HAP-1 (cell line): ENCODE measurements at regions not wholly inside any gene's neighbourhood (a gene's known extent, or its start where the extent isn't known, plus 50 kb on each side); places are given as distances from the start of the nearest gene placed in this dataset.
"Not testable (repeated sequence)": the region's sequence is repeated elsewhere in the genome, so short reads cannot be mapped to it uniquely, and the experiment has no call there.

ENCODE experiments used
- DNase-seq, 2 experiments: peaks; one replicate each; pipeline ENCODE4 v3.0.0-alpha.2; 2016 to 2020; ENCODE audit warnings: low spot score in 2 of 2
- H3K27me3 ChIP-seq: fragments of 250-450 bp; sonication (Bioruptor Pico); 2 replicates; pipeline ENCODE4 v1.5.1; 2020; ENCODE audit warnings: low read depth, mild to moderate bottlenecking, moderate library complexity
- H3K36me3 ChIP-seq: fragments of 250-450 bp; sonication (Bioruptor Pico); replicated peaks from 2 replicates; pipeline ENCODE4 v1.5.1; 2020; ENCODE audit warnings: mild to moderate bottlenecking
- H3K4me1 ChIP-seq: fragments of 250-450 bp; sonication (Bioruptor Pico); 2 replicates; pipeline ENCODE4 v1.5.1; 2020; ENCODE audit warnings: mild to moderate bottlenecking
- H3K4me3 ChIP-seq: fragments of 250-450 bp; sonication (Bioruptor Pico); 2 replicates; pipeline ENCODE4 v1.5.1; 2020; ENCODE audit warnings: mild to moderate bottlenecking, moderate library complexity
- H3K9me3 ChIP-seq: fragments of 250-450 bp; sonication (Bioruptor Pico); 2 replicates; pipeline ENCODE4 v1.5.1; 2020; ENCODE audit warnings: mild to moderate bottlenecking, moderate library complexity
- in situ Hi-C: fragments of 300-500 bp; cut with MboI; formaldehyde crosslinking; loops from 3 replicates; pipeline ENCODE4 v1.14.3; 2020; ENCODE audit warnings: low sequenced_read_pairs, inconsistent platforms, mixed read lengths

GRCh38 chr5:102625928-102626327, 127.1 kb upstream of the SLCO6A1 start:
- H3K9me3 ChIP-seq, result no peaks in the 10 kb centered on the region
- in situ Hi-C loops, result no loop called here
- no peaks in the 10 kb centered on the region for H3K36me3 ChIP-seq

GRCh38 chr5:102627315-102627714, 127.8 kb upstream of the PAM start:
- no peak for DNase-seq
- Histone ChIP-seq H3K9me3 (no peaks in the 10 kb centered on the region), H3K27me3 (no peaks in the 10 kb centered on the region), H3K36me3 (no peaks in the 10 kb centered on the region), H3K4me1 (no peaks in the 10 kb centered on the region), H3K4me3 (no peak overlapping the region)
- in situ Hi-C loops, result no loop called here

More at GRCh38 chr5:102625928-102626327, 127.1 kb upstream of the SLCO6A1 start:
- no peak for DNase-seq
- Histone ChIP-seq H3K4me3 (no peak overlapping the region), H3K4me1 (no peaks in the 10 kb centered on the region), H3K27me3 (no peaks in the 10 kb centered on the region)

- in situ Hi-C loops, result no loop called here
- H3K36me3 ChIP-seq, result no peaks in the 10 kb centered on the region
- H3K9me3 ChIP-seq, result no peaks in the 10 kb centered on the region
- DNase-seq, result no peak
- no peak overlapping the region for H3K4me3 ChIP-seq
- H3K27me3 ChIP-seq, result no peaks in the 10 kb centered on the region
- H3K4me1 ChIP-seq, result no peaks in the 10 kb centered on the region
Observed at GRCh38 chr5:102628441-102629175, 126.5 kb upstream of the PAM start.

GRCh38 chr5:102629827-102630605, 125.1 kb upstream of the PAM start:
- no peaks in the 10 kb centered on the region for H3K4me1 ChIP-seq
- H3K9me3 ChIP-seq, result no peaks in the 10 kb centered on the region
- H3K4me3 ChIP-seq, result no peak overlapping the region
- H3K27me3 ChIP-seq, result no peaks in the 10 kb centered on the region
- in situ Hi-C loops, result no loop called here
- DNase-seq, result no peak
- no peaks in the 10 kb centered on the region for H3K36me3 ChIP-seq

- H3K36me3 ChIP-seq, H3K9me3 ChIP-seq, H3K4me3 ChIP-seq, DNase-seq, H3K4me1 ChIP-seq, in situ Hi-C loops, H3K27me3 ChIP-seq: not testable (repeated sequence)
Observed at GRCh38 chr5:102635399-102635798, 119.7 kb upstream of the PAM start.

GRCh38 chr5:102638316-102638715, 116.8 kb upstream of the PAM start:
- no peak overlapping the region for H3K4me3 ChIP-seq
- no peaks in the 10 kb centered on the region for H3K36me3 ChIP-seq
- in situ Hi-C loops, result no loop called here
- H3K9me3 ChIP-seq, result no peaks in the 10 kb centered on the region
- H3K4me1 ChIP-seq, result no peaks in the 10 kb centered on the region
- no peaks in the 10 kb centered on the region for H3K27me3 ChIP-seq
- DNase-seq, result no peak

GRCh38 chr5:102638912-102639652, 116.0 kb upstream of the PAM start:
- no peaks in the 10 kb centered on the region for H3K27me3 ChIP-seq
- DNase-seq, result no peak
- in situ Hi-C loops, result no loop called here
- H3K4me3 ChIP-seq, result no peak overlapping the region
- H3K36me3 ChIP-seq, result no peaks in the 10 kb centered on the region
- H3K9me3 ChIP-seq, result no peaks in the 10 kb centered on the region
- H3K4me1 ChIP-seq, result no peaks in the 10 kb centered on the region

GRCh38 chr5:102649731-102650130, 105.4 kb upstream of the PAM start:
- H3K27me3 ChIP-seq, result no peaks in the 10 kb centered on the region
- no peak for DNase-seq
- H3K4me1 ChIP-seq, result no peaks in the 10 kb centered on the region
- in situ Hi-C loops, result no loop called here
- H3K36me3 ChIP-seq, result no peaks in the 10 kb centered on the region
- no peak overlapping the region for H3K4me3 ChIP-seq
- H3K9me3 ChIP-seq, result no peaks in the 10 kb centered on the region

- no peak for DNase-seq
- Histone ChIP-seq H3K36me3 (no peaks in the 10 kb centered on the region), H3K27me3 (no peaks in the 10 kb centered on the region), H3K9me3 (no peaks in the 10 kb centered on the region), H3K4me1 (no peaks in the 10 kb centered on the region), H3K4me3 (no peak overlapping the region)
- in situ Hi-C loops, result no loop called here
Observed at GRCh38 chr5:102651466-102651865, 103.6 kb upstream of the PAM start.

- no peaks in the 10 kb centered on the region for H3K36me3 ChIP-seq
- no peak overlapping the region for H3K4me3 ChIP-seq
- DNase-seq, result no peak
- H3K27me3 ChIP-seq, result no peaks in the 10 kb centered on the region; the same call in 1 of the 2 replicates
- no peaks in the 10 kb centered on the region for H3K4me1 ChIP-seq
- in situ Hi-C loops, result no loop called here
- H3K9me3 ChIP-seq, result no peaks in the 10 kb centered on the region
Observed at GRCh38 chr5:102654559-102655349, 100.4 kb upstream of the PAM start.

GRCh38 chr5:102659151-102659550, 96.0 kb upstream of the PAM start:
- H3K36me3 ChIP-seq, result no peaks in the 10 kb centered on the region
- no peak overlapping the region for H3K4me3 ChIP-seq
- no peaks in the 10 kb centered on the region for H3K9me3 ChIP-seq
- no peaks in the 10 kb centered on the region; the same call in 1 of the 2 replicates for H3K27me3 ChIP-seq
- DNase-seq, result no peak
- H3K4me1 ChIP-seq, result no peaks in the 10 kb centered on the region
- in situ Hi-C loops, result no loop called here

GRCh38 chr5:102660111-102660510, 95.0 kb upstream of the PAM start:
- in situ Hi-C loops, result no loop called here
- H3K36me3 ChIP-seq, result no peaks in the 10 kb centered on the region
- no peak overlapping the region for H3K4me3 ChIP-seq
- DNase-seq, result no peak
- no peaks in the 10 kb centered on the region for H3K4me1 ChIP-seq
- no peaks in the 10 kb centered on the region; the same call in 1 of the 2 replicates for H3K27me3 ChIP-seq
- H3K9me3 ChIP-seq, result no peaks in the 10 kb centered on the region

GRCh38 chr5:102663749-102664530, 91.2 kb upstream of the PAM start:
- Histone ChIP-seq H3K9me3 (no peaks in the 10 kb centered on the region), H3K4me1 (no peaks in the 10 kb centered on the region), H3K27me3 (no peaks in the 10 kb centered on the region; the same call in 1 of the 2 replicates), H3K4me3 (no peak overlapping the region), H3K36me3 (no peaks in the 10 kb centered on the region)
- no peak for DNase-seq
- in situ Hi-C loops, result no loop called here
